ENCODE measurements at regions not wholly inside any gene's neighbourhood (a gene's known extent, or its start where the extent isn't known, plus 50 kb on each side); places are given as distances from the start of the nearest gene placed in this dataset.

GRCh38 chr12:124456652-124457152 is 110.7 kb downstream of the NCOR2 start:
- no peak for TF ChIP-seq CTCF (IDR thresholded peaks at IDR 0.05; ENCODE audit: borderline replicate concordance, extremely low read depth, low read length, poor library complexity, severe bottlenecking)
- no peak for TF ChIP-seq EZH2 (IDR thresholded peaks at IDR 0.05; ENCODE audit: borderline replicate concordance, low read depth, low read length, severe bottlenecking)
